ENCODE measurements at regions not wholly inside any gene's neighbourhood (a gene's known extent, or its start where the extent isn't known, plus 50 kb on each side); places are given as distances from the start of the nearest gene placed in this dataset.
A peak's percentile ranks its signal among the peaks of the same experiment; 100 is the strongest.

GRCh38 chr16:82302042-82302727 lies 132.2 kb upstream of the MPHOSPH6 start:
- Histone ChIP-seq H3K9me3 (ENCODE audit: control insufficient read depth in 2 of 2, low read length in 2 of 2) (no peaks in the 10 kb centered on the region), H3K27ac (ENCODE audit: low read length) (no peak overlapping the region), H3K27me3 (ENCODE audit: control insufficient read depth in 1 of 2, insufficient read depth in 2 of 2, low read length in 2 of 2) (no peaks in the 10 kb centered on the region), H3K9ac (ENCODE audit: low read length in 2 of 2) (no peak overlapping the region), H3K36me3 (ENCODE audit: control insufficient read depth in 2 of 2, insufficient read depth in 2 of 2, low read length in 2 of 2) (no peaks in the 10 kb centered on the region), H3K4me3 (ENCODE audit: low read length in 2 of 2) (no peak overlapping the region), H3K4me1 (ENCODE audit: control insufficient read depth, insufficient read depth, low read length) (no peaks in the 10 kb centered on the region)

GRCh38 chr16:82301146-82301755 lies 131.2 kb upstream of the MPHOSPH6 start:
- Histone ChIP-seq H3K4me1 (ENCODE audit: control insufficient read depth, insufficient read depth, low read length) (no peaks in the 10 kb centered on the region), H3K9me3 (ENCODE audit: control insufficient read depth in 2 of 2, low read length in 2 of 2) (no peaks in the 10 kb centered on the region), H3K9ac (ENCODE audit: low read length in 2 of 2) (no peak overlapping the region), H3K27ac (ENCODE audit: low read length) (no peak overlapping the region), H3K4me3 (ENCODE audit: low read length in 2 of 2) (no peak overlapping the region), H3K27me3 (ENCODE audit: control insufficient read depth in 1 of 2, insufficient read depth in 2 of 2, low read length in 2 of 2) (no peaks in the 10 kb centered on the region), H3K36me3 (ENCODE audit: control insufficient read depth in 2 of 2, insufficient read depth in 2 of 2, low read length in 2 of 2) (no peaks in the 10 kb centered on the region)

- H3K27ac ChIP-seq (ENCODE audit: low read length), result no peak overlapping the region
- no peak overlapping the region for H3K9ac ChIP-seq (ENCODE audit: low read length in 2 of 2)
- no peaks in the 10 kb centered on the region for H3K9me3 ChIP-seq (ENCODE audit: control insufficient read depth in 2 of 2, low read length in 2 of 2)
- no peaks in the 10 kb centered on the region for H3K36me3 ChIP-seq (ENCODE audit: control insufficient read depth in 2 of 2, insufficient read depth in 2 of 2, low read length in 2 of 2)
- no peaks in the 10 kb centered on the region for H3K27me3 ChIP-seq (ENCODE audit: control insufficient read depth in 1 of 2, insufficient read depth in 2 of 2, low read length in 2 of 2)
- H3K4me1 ChIP-seq (ENCODE audit: control insufficient read depth, insufficient read depth, low read length), result no peaks in the 10 kb centered on the region
- H3K4me3 ChIP-seq (ENCODE audit: low read length in 2 of 2), result no peak overlapping the region
These were observed 130.4 kb upstream of the MPHOSPH6 start for GRCh38 chr16:82300374-82300951.

- no peaks in the 10 kb centered on the region for H3K9me3 ChIP-seq (ENCODE audit: control insufficient read depth in 2 of 2, low read length in 2 of 2)
- no peak overlapping the region for H3K27ac ChIP-seq (ENCODE audit: low read length)
- no peaks in the 10 kb centered on the region for H3K36me3 ChIP-seq (ENCODE audit: control insufficient read depth in 2 of 2, insufficient read depth in 2 of 2, low read length in 2 of 2)
- H3K4me1 ChIP-seq (ENCODE audit: control insufficient read depth, insufficient read depth, low read length), result no peaks in the 10 kb centered on the region
- no peaks in the 10 kb centered on the region for H3K27me3 ChIP-seq (ENCODE audit: control insufficient read depth in 1 of 2, insufficient read depth in 2 of 2, low read length in 2 of 2)
- no peak overlapping the region for H3K4me3 ChIP-seq (ENCODE audit: low read length in 2 of 2)
- H3K9ac ChIP-seq (ENCODE audit: low read length in 2 of 2), result no peak overlapping the region
These were observed 128.4 kb upstream of the MPHOSPH6 start for GRCh38 chr16:82298472-82298871.

GRCh38 chr16:82295290-82296201 lies 125.5 kb upstream of the MPHOSPH6 start:
- H3K27ac ChIP-seq (ENCODE audit: low read length), result no peak overlapping the region
- no peak overlapping the region for H3K9ac ChIP-seq (ENCODE audit: low read length in 2 of 2)
- H3K4me1 ChIP-seq (ENCODE audit: control insufficient read depth, insufficient read depth, low read length), result no peaks in the 10 kb centered on the region
- no peak overlapping the region for H3K4me3 ChIP-seq (ENCODE audit: low read length in 2 of 2)
- H3K9me3 ChIP-seq (ENCODE audit: control insufficient read depth in 2 of 2, low read length in 2 of 2), result no peaks in the 10 kb centered on the region
- no peaks in the 10 kb centered on the region for H3K27me3 ChIP-seq (ENCODE audit: control insufficient read depth in 1 of 2, insufficient read depth in 2 of 2, low read length in 2 of 2)
- H3K36me3 ChIP-seq (ENCODE audit: control insufficient read depth in 2 of 2, insufficient read depth in 2 of 2, low read length in 2 of 2), result no peaks in the 10 kb centered on the region

- Histone ChIP-seq H3K9ac (ENCODE audit: low read length in 2 of 2) (no peak overlapping the region), H3K4me1 (ENCODE audit: control insufficient read depth, insufficient read depth, low read length) (no peaks in the 10 kb centered on the region), H3K27me3 (ENCODE audit: control insufficient read depth in 1 of 2, insufficient read depth in 2 of 2, low read length in 2 of 2) (no peaks in the 10 kb centered on the region), H3K4me3 (ENCODE audit: low read length in 2 of 2) (no peak overlapping the region), H3K27ac (ENCODE audit: low read length) (no peak overlapping the region), H3K36me3 (ENCODE audit: control insufficient read depth in 2 of 2, insufficient read depth in 2 of 2, low read length in 2 of 2) (no peaks in the 10 kb centered on the region), H3K9me3 (ENCODE audit: control insufficient read depth in 2 of 2, low read length in 2 of 2) (no peaks in the 10 kb centered on the region)
These were observed 123.6 kb upstream of the MPHOSPH6 start for GRCh38 chr16:82293671-82294070.

GRCh38 chr16:82287937-82288336 lies 117.9 kb upstream of the MPHOSPH6 start:
- H3K4me3 ChIP-seq (ENCODE audit: low read length in 2 of 2), result no peak overlapping the region
- no peaks in the 10 kb centered on the region for H3K27me3 ChIP-seq (ENCODE audit: control insufficient read depth in 1 of 2, insufficient read depth in 2 of 2, low read length in 2 of 2)
- H3K36me3 ChIP-seq (ENCODE audit: control insufficient read depth in 2 of 2, insufficient read depth in 2 of 2, low read length in 2 of 2), result no peaks in the 10 kb centered on the region
- H3K4me1 ChIP-seq (ENCODE audit: control insufficient read depth, insufficient read depth, low read length), result no peaks in the 10 kb centered on the region
- H3K27ac ChIP-seq (ENCODE audit: low read length), result no peak overlapping the region
- H3K9me3 ChIP-seq (ENCODE audit: control insufficient read depth in 2 of 2, low read length in 2 of 2), result no peaks in the 10 kb centered on the region
- H3K9ac ChIP-seq (ENCODE audit: low read length in 2 of 2), result no peak overlapping the region

GRCh38 chr16:82282662-82283061 lies 112.6 kb upstream of the MPHOSPH6 start:
- H3K9ac ChIP-seq (ENCODE audit: low read length in 2 of 2), result no peak overlapping the region
- no peaks in the 10 kb centered on the region for H3K27me3 ChIP-seq (ENCODE audit: control insufficient read depth in 1 of 2, insufficient read depth in 2 of 2, low read length in 2 of 2)
- H3K4me3 ChIP-seq (ENCODE audit: low read length in 2 of 2), result no peak overlapping the region
- H3K36me3 ChIP-seq (ENCODE audit: control insufficient read depth in 2 of 2, insufficient read depth in 2 of 2, low read length in 2 of 2), result no peaks in the 10 kb centered on the region
- peaks cover 7% of the 10 kb centered on the region for H3K4me1 ChIP-seq (ENCODE audit: control insufficient read depth, insufficient read depth, low read length)
- H3K9me3 ChIP-seq (ENCODE audit: control insufficient read depth in 2 of 2, low read length in 2 of 2), result peaks cover 0 to 4% of the 10 kb centered on the region in 2 donors
- H3K27ac ChIP-seq (ENCODE audit: low read length), result no peak overlapping the region

GRCh38 chr16:82281544-82281943 lies 111.5 kb upstream of the MPHOSPH6 start:
- H3K9ac ChIP-seq (ENCODE audit: low read length in 2 of 2), result no peak overlapping the region
- H3K9me3 ChIP-seq (ENCODE audit: control insufficient read depth in 2 of 2, low read length in 2 of 2), result peaks cover 0 to 4% of the 10 kb centered on the region in 2 donors
- H3K27me3 ChIP-seq (ENCODE audit: control insufficient read depth in 1 of 2, insufficient read depth in 2 of 2, low read length in 2 of 2), result no peaks in the 10 kb centered on the region
- no peaks in the 10 kb centered on the region for H3K36me3 ChIP-seq (ENCODE audit: control insufficient read depth in 2 of 2, insufficient read depth in 2 of 2, low read length in 2 of 2)
- peaks cover 7% of the 10 kb centered on the region for H3K4me1 ChIP-seq (ENCODE audit: control insufficient read depth, insufficient read depth, low read length)
- H3K4me3 ChIP-seq (ENCODE audit: low read length in 2 of 2), result peak overlapping the region in 1 of 2 donors; percentile 32
- no peak overlapping the region for H3K27ac ChIP-seq (ENCODE audit: low read length)

GRCh38 chr16:82280867-82281266 lies 110.8 kb upstream of the MPHOSPH6 start:
- Histone ChIP-seq H3K36me3 (ENCODE audit: control insufficient read depth in 2 of 2, insufficient read depth in 2 of 2, low read length in 2 of 2) (no peaks in the 10 kb centered on the region), H3K9ac (ENCODE audit: low read length in 2 of 2) (no peak overlapping the region), H3K27me3 (ENCODE audit: control insufficient read depth in 1 of 2, insufficient read depth in 2 of 2, low read length in 2 of 2) (no peaks in the 10 kb centered on the region), H3K4me1 (ENCODE audit: control insufficient read depth, insufficient read depth, low read length) (peaks cover 7% of the 10 kb centered on the region), H3K27ac (ENCODE audit: low read length) (no peak overlapping the region), H3K9me3 (ENCODE audit: control insufficient read depth in 2 of 2, low read length in 2 of 2) (peaks cover 0 to 4% of the 10 kb centered on the region in 2 donors), H3K4me3 (ENCODE audit: low read length in 2 of 2) (no peak overlapping the region)
